ENCODE measurements at regions not wholly inside any gene's neighbourhood (a gene's known extent, or its start where the extent isn't known, plus 50 kb on each side); places are given as distances from the start of the nearest gene placed in this dataset.

- Histone ChIP-seq H3K4me2 (replicated peaks; ENCODE audit: extremely low read depth, low read length, poor library complexity, severe bottlenecking) (no peak overlapping the region), H2AFZ (ENCODE audit: insufficient read depth, low read depth, low read length, poor library complexity, severe bottlenecking) (no peak overlapping the region), H3K4me1 (ENCODE audit: control insufficient read depth in 1 of 2, insufficient read depth in 2 of 2, low read length in 2 of 2) (no peaks in the 10 kb centered on the region), H4K20me1 (ENCODE audit: insufficient read depth, low read length) (no peaks in the 10 kb centered on the region), H3K9ac (ENCODE audit: insufficient read depth, low read length, poor library complexity, severe bottlenecking) (no peak overlapping the region), H3K4me3 (replicated peaks in 1 of 3; ENCODE audit: low read depth in 2 of 3, low read length in 3 of 3) (no peak overlapping the region), H3K9me3 (replicated peaks in 1 of 2; ENCODE audit: control insufficient read depth in 1 of 2, insufficient read depth in 1 of 2, low read length in 2 of 2) (no peaks in the 10 kb centered on the region), H3K79me2 (ENCODE audit: insufficient read depth, low read length) (no peaks in the 10 kb centered on the region), H3K27me3 (ENCODE audit: control insufficient read depth in 2 of 2, insufficient read depth in 2 of 2, low read length in 2 of 2) (no peaks in the 10 kb centered on the region), H3K36me3 (replicated peaks in 1 of 2; ENCODE audit: control insufficient read depth in 1 of 2, insufficient read depth in 2 of 2, low read length in 2 of 2) (no peaks in the 10 kb centered on the region), H3K27ac (ENCODE audit: low read depth in 1 of 2, low read length in 2 of 2) (no peak overlapping the region)
- intact Hi-C loops (cut with micrococcal nuclease) = no loop called here
- H3K9me3 Mint-ChIP-seq = peaks cover 0 to 6% (median 0%) of the 10 kb centered on the region in 7 donors
- H3K4me1 Mint-ChIP-seq = no peaks in the 10 kb centered on the region
- H3K4me3 Mint-ChIP-seq = no peak overlapping the region
- WGBS (ENCODE audit: insufficient coverage) = no CpG with 5 or more reads among the region's 2 CpGs
- DNase-seq = no peak
- H3K27ac Mint-ChIP-seq = no peak overlapping the region
- peaks cover 0 to 4% (median 2%) of the 10 kb centered on the region in 3 donors for H3K27me3 Mint-ChIP-seq (ENCODE audit: low read depth in 3 of 3)
- H3K36me3 Mint-ChIP-seq = no peaks in the 10 kb centered on the region
- no peak for TF ChIP-seq CTCF (IDR thresholded peaks at IDR 0.05)
These were observed 294.4 kb upstream of the TBX18 start for GRCh38 chr6:85058806-85059205.

- no peak for DNase-seq
- Mint-ChIP-seq H3K27me3 (ENCODE audit: low read depth in 3 of 3) (no peaks in the 10 kb centered on the region), H3K9me3 (peaks cover 0 to 6% (median 3%) of the 10 kb centered on the region in 7 donors), H3K27ac (no peak overlapping the region), H3K4me1 (no peaks in the 10 kb centered on the region), H3K36me3 (no peaks in the 10 kb centered on the region), H3K4me3 (no peak overlapping the region)
- Histone ChIP-seq H3K27me3 (ENCODE audit: control insufficient read depth in 2 of 2, insufficient read depth in 2 of 2, low read length in 2 of 2) (no peaks in the 10 kb centered on the region), H3K27ac (ENCODE audit: low read depth in 1 of 2, low read length in 2 of 2) (no peak overlapping the region), H3K79me2 (ENCODE audit: insufficient read depth, low read length) (no peaks in the 10 kb centered on the region), H4K20me1 (ENCODE audit: insufficient read depth, low read length) (no peaks in the 10 kb centered on the region), H3K9me3 (replicated peaks in 1 of 2; ENCODE audit: control insufficient read depth in 1 of 2, insufficient read depth in 1 of 2, low read length in 2 of 2) (no peaks in the 10 kb centered on the region), H3K4me1 (ENCODE audit: control insufficient read depth in 1 of 2, insufficient read depth in 2 of 2, low read length in 2 of 2) (no peaks in the 10 kb centered on the region), H3K4me3 (replicated peaks in 1 of 3; ENCODE audit: low read depth in 2 of 3, low read length in 3 of 3) (no peak overlapping the region), H2AFZ (ENCODE audit: insufficient read depth, low read depth, low read length, poor library complexity, severe bottlenecking) (no peak overlapping the region), H3K9ac (ENCODE audit: insufficient read depth, low read length, poor library complexity, severe bottlenecking) (no peak overlapping the region), H3K4me2 (replicated peaks; ENCODE audit: extremely low read depth, low read length, poor library complexity, severe bottlenecking) (no peak overlapping the region), H3K36me3 (replicated peaks in 1 of 2; ENCODE audit: control insufficient read depth in 1 of 2, insufficient read depth in 2 of 2, low read length in 2 of 2) (no peaks in the 10 kb centered on the region)
- no peak for TF ChIP-seq CTCF (IDR thresholded peaks at IDR 0.05)
- intact Hi-C loops (cut with micrococcal nuclease) = no loop called here
These were observed 285.8 kb upstream of the TBX18 start for GRCh38 chr6:85050149-85050548.

All from CD14-positive monocyte (primary cell).